ENCODE measurements at regions not wholly inside any gene's neighbourhood (a gene's known extent, or its start where the extent isn't known, plus 50 kb on each side); places are given as distances from the start of the nearest gene placed in this dataset.
"Not testable (repeated sequence)": the region's sequence is repeated elsewhere in the genome, so short reads cannot be mapped to it uniquely, and the experiment has no call there.

DNA sequence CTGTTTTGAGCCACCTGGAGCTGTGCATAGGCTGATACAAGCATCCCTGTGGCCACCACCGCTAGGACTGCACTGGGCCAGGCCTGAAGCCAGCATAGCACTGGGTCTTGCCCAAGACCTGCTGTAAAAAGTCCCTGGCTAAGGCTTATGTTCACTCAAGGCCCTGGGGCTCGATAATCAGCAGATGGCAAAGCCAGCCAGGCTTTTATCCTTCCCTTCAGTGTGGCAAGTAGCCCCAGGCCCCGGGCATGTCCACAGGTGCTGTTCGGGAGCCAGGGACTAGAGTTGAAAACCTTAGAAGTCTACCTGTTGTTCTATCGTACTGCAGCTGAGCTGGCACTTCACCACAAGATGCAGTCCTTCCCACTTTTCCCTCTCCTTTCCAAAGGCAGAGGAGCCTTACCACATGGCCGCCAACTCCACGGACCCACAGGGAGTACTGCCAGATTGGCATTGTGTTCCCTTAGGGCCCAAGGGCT is 226.4 kb upstream of the ZNF217 start:
- DNase-seq (ENCODE audit: low spot score) = no peak
- no peak overlapping the region for H3K27ac Mint-ChIP-seq (ENCODE audit: unreplicated experiment)
- no peak for TF ChIP-seq CTCF (IDR thresholded peaks at IDR 0.05)
- no peak overlapping the region for H3K4me3 Mint-ChIP-seq (ENCODE audit: unreplicated experiment)
- peaks cover 4% of the 10 kb centered on the region for H3K4me1 Mint-ChIP-seq (ENCODE audit: low read depth)
- peaks cover 1% of the 10 kb centered on the region for H3K36me3 Mint-ChIP-seq (ENCODE audit: low read depth)
- H3K27me3 Mint-ChIP-seq (ENCODE audit: low read depth) = no peaks in the 10 kb centered on the region
- H3K9me3 Mint-ChIP-seq (ENCODE audit: low read depth) = peaks cover 7% of the 10 kb centered on the region

DNA sequence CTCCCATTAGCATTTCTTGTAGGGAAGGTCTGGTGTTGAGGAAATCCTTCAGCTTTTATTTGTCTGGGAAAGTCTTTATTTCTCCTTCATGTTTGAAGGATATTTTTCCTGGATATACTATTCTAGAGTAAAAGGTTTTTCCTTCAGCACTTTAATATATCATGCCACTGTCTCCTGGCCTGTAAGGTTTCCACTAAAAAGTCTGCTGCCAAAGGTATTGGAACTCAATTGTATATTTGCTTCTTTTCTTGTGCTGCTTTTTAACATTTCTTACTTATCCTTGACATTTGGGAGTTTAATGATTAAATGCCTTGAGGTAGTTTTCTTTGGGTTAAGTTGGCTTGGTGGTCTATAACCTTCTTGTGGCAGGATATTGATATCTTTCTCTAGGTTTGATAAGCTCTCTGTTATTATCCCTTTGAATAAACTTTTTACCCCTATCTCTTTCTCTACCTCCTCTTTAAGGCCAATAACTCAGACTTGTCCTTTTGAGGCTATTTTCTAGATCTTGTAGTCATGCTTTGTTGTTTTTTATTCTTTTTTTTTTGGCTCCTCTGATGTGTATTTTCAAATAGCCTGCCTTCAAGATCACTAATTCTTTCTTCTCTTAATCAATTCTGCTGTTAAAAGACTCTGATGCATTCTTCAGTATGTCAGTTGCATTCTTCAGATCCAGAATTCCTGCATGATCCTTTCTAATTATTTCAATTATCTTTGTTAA is 225.0 kb upstream of the ZNF217 start:
- no peak for DNase-seq (ENCODE audit: low spot score)
- Mint-ChIP-seq H3K9me3 (ENCODE audit: low read depth) (peaks cover 7% of the 10 kb centered on the region), H3K4me1 (ENCODE audit: low read depth) (no peaks in the 10 kb centered on the region), H3K27me3 (ENCODE audit: low read depth) (no peaks in the 10 kb centered on the region), H3K27ac (ENCODE audit: unreplicated experiment) (no peak overlapping the region), H3K36me3 (ENCODE audit: low read depth) (peaks cover 1% of the 10 kb centered on the region), H3K4me3 (ENCODE audit: unreplicated experiment) (no peak overlapping the region)
- no peak for TF ChIP-seq CTCF (IDR thresholded peaks at IDR 0.05)

GRCh38 chr20:53817513-53817912 is 223.9 kb upstream of the ZNF217 start:
- not testable (repeated sequence) for H3K27ac Mint-ChIP-seq (ENCODE audit: unreplicated experiment); H3K9me3 Mint-ChIP-seq (ENCODE audit: low read depth)

GRCh38 chr20:53816872-53817398 is 223.3 kb upstream of the ZNF217 start:
- Mint-ChIP-seq H3K36me3 (ENCODE audit: low read depth) (peaks cover 1% of the 10 kb centered on the region), H3K27me3 (ENCODE audit: low read depth) (no peaks in the 10 kb centered on the region), H3K4me1 (ENCODE audit: low read depth) (no peaks in the 10 kb centered on the region), H3K27ac (ENCODE audit: unreplicated experiment) (no peak overlapping the region), H3K4me3 (ENCODE audit: unreplicated experiment) (no peak overlapping the region), H3K9me3 (ENCODE audit: low read depth) (peaks cover 7% of the 10 kb centered on the region)
- no peak for DNase-seq (ENCODE audit: low spot score)
- TF ChIP-seq CTCF (IDR thresholded peaks at IDR 0.05) = no peak

More at GRCh38 chr20:53817513-53817912, 223.9 kb upstream of the ZNF217 start:
- not testable (repeated sequence) for H3K36me3 Mint-ChIP-seq (ENCODE audit: low read depth); DNase-seq (ENCODE audit: low spot score); H3K27me3 Mint-ChIP-seq (ENCODE audit: low read depth); H3K4me3 Mint-ChIP-seq (ENCODE audit: unreplicated experiment); H3K4me1 Mint-ChIP-seq (ENCODE audit: low read depth)

- no peak for TF ChIP-seq CTCF (IDR thresholded peaks at IDR 0.05)
- DNase-seq (ENCODE audit: low spot score) = no peak
- H3K36me3 Mint-ChIP-seq (ENCODE audit: low read depth) = peaks cover 1% of the 10 kb centered on the region
- H3K4me3 Mint-ChIP-seq (ENCODE audit: unreplicated experiment) = no peak overlapping the region
- H3K27ac Mint-ChIP-seq (ENCODE audit: unreplicated experiment) = no peak overlapping the region
- no peaks in the 10 kb centered on the region for H3K27me3 Mint-ChIP-seq (ENCODE audit: low read depth)
- H3K4me1 Mint-ChIP-seq (ENCODE audit: low read depth) = no peaks in the 10 kb centered on the region
- H3K9me3 Mint-ChIP-seq (ENCODE audit: low read depth) = peaks cover 7% of the 10 kb centered on the region
Measured at GRCh38 chr20:53815509-53815908, 221.9 kb upstream of the ZNF217 start.

- peaks cover 1% of the 10 kb centered on the region for H3K36me3 Mint-ChIP-seq (ENCODE audit: low read depth)
- no peaks in the 10 kb centered on the region for H3K27me3 Mint-ChIP-seq (ENCODE audit: low read depth)
- H3K9me3 Mint-ChIP-seq (ENCODE audit: low read depth) = peaks cover 6% of the 10 kb centered on the region
- no peaks in the 10 kb centered on the region for H3K4me1 Mint-ChIP-seq (ENCODE audit: low read depth)
- H3K27ac Mint-ChIP-seq (ENCODE audit: unreplicated experiment) = no peak overlapping the region
- DNase-seq (ENCODE audit: low spot score) = no peak
- H3K4me3 Mint-ChIP-seq (ENCODE audit: unreplicated experiment) = no peak overlapping the region
- TF ChIP-seq CTCF (IDR thresholded peaks at IDR 0.05) = no peak
Measured at GRCh38 chr20:53814060-53814459, 220.4 kb upstream of the ZNF217 start.
